Liver (tissue), 3 donors: ENCODE measurements at regions not wholly inside any gene's neighbourhood (a gene's known extent, or its start where the extent isn't known, plus 50 kb on each side); places are given as distances from the start of the nearest gene placed in this dataset.

Experiments used
- CTCF ChIP-seq: fragments of 150-350 bp; IDR thresholded peaks from 2 replicates; pipeline ENCODE4 v1.5.1; 2017; ENCODE audit warnings: improper control_type of control experiment, low read depth, low read length; ENCODE audit not compliant: missing input control
- JUND ChIP-seq, 2 donors: IDR thresholded peaks; 2 replicates each; pipeline ENCODE4 v1.6.1; 2016; ENCODE audit warnings: antibody characterized with exemption in 2 of 2
- donor health status: healthy.
- donor health status: healthy.

- no peak for TF ChIP-seq CTCF
- TF ChIP-seq JUND (IDR thresholded peaks at IDR 0.05): no peak
Observed at GRCh38 chr2:220959391-220959802, 612.7 kb downstream of the EPHA4 start.
